ENCODE measurements at regions not wholly inside any gene's neighbourhood (a gene's known extent, or its start where the extent isn't known, plus 50 kb on each side); places are given as distances from the start of the nearest gene placed in this dataset.

- TF ChIP-seq EZH2 (IDR thresholded peaks at IDR 0.05; ENCODE audit: borderline replicate concordance), result no peak
- TF ChIP-seq CTCF (IDR thresholded peaks at IDR 0.05; ENCODE audit: poor library complexity), result no peak
These were observed 59.4 kb upstream of the NEK6 start for GRCh38 chr9:124198331-124198730.
